ENCODE measurements at regions not wholly inside any gene's neighbourhood (a gene's known extent, or its start where the extent isn't known, plus 50 kb on each side); places are given as distances from the start of the nearest gene placed in this dataset.

DNA sequence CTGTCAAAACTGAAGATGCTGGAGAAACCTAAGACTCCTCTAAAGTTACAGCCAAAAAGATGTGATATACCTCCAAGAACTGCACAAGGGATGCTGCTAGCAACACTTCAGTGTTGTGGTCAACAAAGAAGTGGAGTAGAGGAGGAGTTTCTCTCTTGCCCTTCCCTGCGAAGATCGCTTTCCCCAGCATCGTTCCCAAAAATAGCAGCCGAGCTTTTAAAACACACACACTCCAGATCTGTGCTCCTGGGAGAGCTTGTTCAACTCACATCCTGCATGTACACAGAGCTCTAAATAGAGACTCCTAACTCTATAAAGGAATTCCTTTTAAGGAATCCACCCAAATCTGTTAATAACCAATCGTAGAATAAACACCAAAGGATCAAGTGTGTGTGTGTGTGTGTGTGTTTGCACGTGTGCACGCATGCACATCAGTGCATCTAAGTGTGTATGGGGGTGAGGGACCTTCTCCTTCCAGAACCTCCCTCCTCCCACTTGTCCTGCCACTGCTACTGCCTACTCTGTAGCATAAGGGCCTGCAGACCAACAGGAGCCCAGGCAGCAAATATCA lies 58.5 kb downstream of the PSMG1 start:
- DNase-seq (ENCODE audit: insufficient read length, low spot score) (no peak), FAIRE-seq (no peak)
- TF ChIP-seq CTCF (IDR thresholded peaks at IDR 0.05; ENCODE audit: insufficient read depth, missing control alignments), result no peak

GRCh38 chr21:39123375-39123774 lies 59.9 kb downstream of the PSMG1 start:
- DNase-seq (ENCODE audit: insufficient read length, low spot score), result no peak
- TF ChIP-seq CTCF (IDR thresholded peaks at IDR 0.05; ENCODE audit: insufficient read depth, missing control alignments), result no peak
- no peak for FAIRE-seq

DNA sequence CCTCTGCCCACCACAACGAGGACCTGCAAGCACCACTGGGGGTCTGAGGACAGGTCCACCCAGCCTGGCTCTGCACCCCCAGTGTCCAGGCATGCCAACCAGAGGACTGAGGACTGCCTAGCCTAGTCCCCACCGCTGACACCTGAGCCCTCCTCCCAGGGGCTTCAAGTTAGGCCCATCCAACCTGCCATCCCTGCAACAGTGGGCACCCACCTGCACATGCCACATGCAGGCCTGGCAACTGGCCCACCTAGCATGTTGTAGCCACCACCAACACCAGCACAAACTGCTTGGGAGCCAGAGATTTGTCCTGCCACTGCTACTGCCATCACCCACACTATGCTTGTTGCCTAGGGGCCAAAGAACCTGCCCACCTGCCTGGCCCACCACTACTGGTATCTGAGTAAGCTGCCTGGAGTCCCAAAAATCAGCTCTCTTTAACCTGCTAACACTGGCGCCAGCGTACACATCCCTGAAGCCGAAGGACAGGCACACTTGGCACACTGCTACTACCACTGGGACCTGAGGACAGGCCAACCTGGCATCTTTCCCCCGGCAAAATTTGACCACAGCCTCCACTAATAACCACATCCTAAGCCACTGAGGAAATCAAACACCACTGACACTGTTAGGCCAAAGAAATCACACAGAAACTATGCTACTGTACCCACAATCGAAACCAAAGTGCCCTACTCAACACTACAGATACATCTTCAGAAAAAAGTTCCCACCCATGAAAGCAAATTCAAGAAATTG lies 61.5 kb downstream of the PSMG1 start:
- DNase-seq (ENCODE audit: insufficient read length, low spot score) (no peak), FAIRE-seq (no peak)
- no peak for TF ChIP-seq CTCF (IDR thresholded peaks at IDR 0.05; ENCODE audit: insufficient read depth, missing control alignments)

- FAIRE-seq, result no peak
- no peak for DNase-seq (ENCODE audit: insufficient read length, low spot score)
- no peak for TF ChIP-seq CTCF (IDR thresholded peaks at IDR 0.05; ENCODE audit: insufficient read depth, missing control alignments)
These were observed 62.2 kb downstream of the PSMG1 start for GRCh38 chr21:39120876-39121599.

- FAIRE-seq (no peak), DNase-seq (ENCODE audit: insufficient read length, low spot score) (no peak)
- TF ChIP-seq CTCF (IDR thresholded peaks at IDR 0.05; ENCODE audit: insufficient read depth, missing control alignments), result no peak
These were observed 63.4 kb downstream of the PSMG1 start for GRCh38 chr21:39119891-39120290.

- FAIRE-seq, result no peak
- TF ChIP-seq CTCF (IDR thresholded peaks at IDR 0.05; ENCODE audit: insufficient read depth, missing control alignments), result no peak
- no peak for DNase-seq (ENCODE audit: insufficient read length, low spot score)
These were observed 64.5 kb downstream of the PSMG1 start for GRCh38 chr21:39118604-39119215.
